ENCODE measurements at regions not wholly inside any gene's neighbourhood (a gene's known extent, or its start where the extent isn't known, plus 50 kb on each side); places are given as distances from the start of the nearest gene placed in this dataset.

DNA sequence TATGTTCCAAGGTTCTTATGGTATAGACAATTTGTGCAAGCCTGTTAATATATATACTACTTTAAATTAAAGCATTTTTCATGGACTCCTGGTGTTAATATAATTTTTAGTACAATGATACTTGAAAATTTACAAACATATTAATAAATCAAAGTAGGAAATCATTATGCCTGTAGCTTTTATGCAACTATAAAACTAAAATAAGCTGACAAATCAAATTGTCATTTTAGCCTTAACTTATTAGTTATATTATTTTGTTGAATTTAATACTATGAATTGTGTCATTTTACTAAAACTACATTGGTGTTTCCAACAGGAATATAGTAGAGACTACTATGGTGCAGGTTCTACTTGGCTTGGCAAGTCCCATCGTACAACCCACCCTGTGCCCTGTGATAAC lies 96.0 kb downstream of the MED10 start:
- Histone ChIP-seq H3K27ac (no peak overlapping the region), H3K9me3 (no peaks in the 10 kb centered on the region), H3K4me3 (no peak overlapping the region), H3K27me3 (no peaks in the 10 kb centered on the region), H3K4me1 (no peaks in the 10 kb centered on the region), H3K36me3 (no peaks in the 10 kb centered on the region)
- TF ChIP-seq, protein P1, sequence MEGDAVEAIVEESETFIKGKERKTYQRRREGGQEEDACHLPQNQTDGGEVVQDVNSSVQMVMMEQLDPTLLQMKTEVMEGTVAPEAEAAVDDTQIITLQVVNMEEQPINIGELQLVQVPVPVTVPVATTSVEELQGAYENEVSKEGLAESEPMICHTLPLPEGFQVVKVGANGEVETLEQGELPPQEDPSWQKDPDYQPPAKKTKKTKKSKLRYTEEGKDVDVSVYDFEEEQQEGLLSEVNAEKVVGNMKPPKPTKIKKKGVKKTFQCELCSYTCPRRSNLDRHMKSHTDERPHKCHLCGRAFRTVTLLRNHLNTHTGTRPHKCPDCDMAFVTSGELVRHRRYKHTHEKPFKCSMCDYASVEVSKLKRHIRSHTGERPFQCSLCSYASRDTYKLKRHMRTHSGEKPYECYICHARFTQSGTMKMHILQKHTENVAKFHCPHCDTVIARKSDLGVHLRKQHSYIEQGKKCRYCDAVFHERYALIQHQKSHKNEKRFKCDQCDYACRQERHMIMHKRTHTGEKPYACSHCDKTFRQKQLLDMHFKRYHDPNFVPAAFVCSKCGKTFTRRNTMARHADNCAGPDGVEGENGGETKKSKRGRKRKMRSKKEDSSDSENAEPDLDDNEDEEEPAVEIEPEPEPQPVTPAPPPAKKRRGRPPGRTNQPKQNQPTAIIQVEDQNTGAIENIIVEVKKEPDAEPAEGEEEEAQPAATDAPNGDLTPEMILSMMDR (IDR thresholded peaks at IDR 0.05) = no peak
- no peak for DNase-seq (ENCODE audit: low spot score)

DNA sequence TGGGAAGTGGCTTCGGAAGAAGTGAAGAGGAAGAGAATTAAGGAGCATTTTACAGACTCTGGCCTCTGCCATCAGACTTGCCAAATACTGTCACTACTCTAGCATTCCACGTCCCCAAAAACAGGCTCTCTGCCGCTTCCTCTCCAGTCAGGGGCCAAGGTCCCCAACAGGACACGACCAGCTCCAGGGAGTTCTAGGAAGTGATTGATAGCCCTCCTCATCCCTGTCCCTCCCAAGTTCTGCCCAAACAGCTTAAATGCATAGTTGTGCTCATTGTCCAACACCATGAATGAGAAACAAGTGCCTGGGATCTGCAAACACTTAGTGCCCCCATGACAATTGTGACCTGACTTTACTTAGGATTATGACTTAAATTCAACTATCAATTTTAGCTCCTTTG lies 96.5 kb downstream of the MED10 start:
- no peak overlapping the region for H3K27ac ChIP-seq
- H3K36me3 ChIP-seq = no peaks in the 10 kb centered on the region
- H3K27me3 ChIP-seq = no peaks in the 10 kb centered on the region
- DNase-seq (ENCODE audit: low spot score) = no peak
- peak overlapping the region in 1 of 2 donors; percentile 6 for H3K4me3 ChIP-seq
- TF ChIP-seq, protein P1 (IDR thresholded peaks at IDR 0.05) = no peak
- H3K4me1 ChIP-seq = no peaks in the 10 kb centered on the region
- no peaks in the 10 kb centered on the region for H3K9me3 ChIP-seq

DNA sequence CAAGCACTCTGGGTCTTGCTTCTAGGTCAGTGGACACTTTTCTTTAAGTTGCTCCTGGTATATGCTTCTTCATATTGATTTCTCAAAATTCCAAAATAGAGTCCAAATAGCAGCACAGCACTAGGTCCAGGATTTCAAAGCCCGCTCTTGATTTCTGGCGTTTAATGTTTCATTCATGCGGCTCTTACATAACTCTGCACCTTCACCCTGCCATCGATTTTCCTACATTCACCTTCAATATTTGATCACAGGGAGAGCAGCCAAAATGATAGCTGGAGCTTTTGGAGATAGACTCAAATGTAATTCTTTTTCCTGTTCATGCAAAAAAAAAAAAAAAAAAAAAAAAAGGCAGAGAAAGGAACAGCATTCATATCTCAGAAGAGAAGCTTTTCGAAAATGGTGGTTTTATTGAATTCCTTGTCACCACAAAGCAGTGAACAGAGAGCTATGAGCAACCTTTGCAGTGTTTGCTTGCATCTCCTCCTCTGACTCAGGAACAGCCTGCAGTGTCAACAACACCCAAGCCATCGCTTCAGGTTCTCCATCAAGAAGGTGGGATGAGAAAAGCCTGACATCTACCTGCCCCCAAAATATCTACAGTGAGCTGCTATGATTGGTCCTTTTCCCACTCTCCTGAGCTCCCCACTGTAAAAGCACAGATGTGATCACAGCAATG lies 97.8 kb downstream of the MED10 start:
- H3K4me1 ChIP-seq = no peaks in the 10 kb centered on the region
- no peak for DNase-seq (ENCODE audit: low spot score)

DNA sequence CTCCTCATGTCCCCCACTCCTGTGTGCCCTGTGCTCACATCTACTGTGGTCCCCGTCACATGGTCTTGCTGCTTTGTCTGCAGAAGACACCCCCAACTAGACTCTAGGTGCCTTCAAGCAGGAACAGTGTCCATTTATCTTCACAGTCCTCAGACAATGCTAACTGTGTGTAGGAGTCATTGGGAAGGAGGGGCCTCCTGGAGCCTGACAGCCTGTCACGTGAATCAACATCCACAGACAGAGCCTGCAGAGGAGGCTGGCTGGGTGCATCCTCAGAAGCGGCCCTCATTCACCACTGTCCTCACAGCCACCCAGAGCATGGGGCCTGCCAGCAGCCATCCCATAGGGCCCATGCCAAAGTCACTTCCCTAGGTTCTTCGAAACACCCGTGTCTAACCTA lies 98.7 kb downstream of the MED10 start:
- DNase-seq (ENCODE audit: low spot score) = no peak

More for the DNA sequence above, 97.8 kb downstream of the MED10 start:
- Histone ChIP-seq H3K4me3 (no peak overlapping the region), H3K27ac (no peak overlapping the region), H3K9me3 (no peaks in the 10 kb centered on the region), H3K27me3 (no peaks in the 10 kb centered on the region), H3K36me3 (no peaks in the 10 kb centered on the region)
- TF ChIP-seq, protein P1 (IDR thresholded peaks at IDR 0.05) = no peak

DNA sequence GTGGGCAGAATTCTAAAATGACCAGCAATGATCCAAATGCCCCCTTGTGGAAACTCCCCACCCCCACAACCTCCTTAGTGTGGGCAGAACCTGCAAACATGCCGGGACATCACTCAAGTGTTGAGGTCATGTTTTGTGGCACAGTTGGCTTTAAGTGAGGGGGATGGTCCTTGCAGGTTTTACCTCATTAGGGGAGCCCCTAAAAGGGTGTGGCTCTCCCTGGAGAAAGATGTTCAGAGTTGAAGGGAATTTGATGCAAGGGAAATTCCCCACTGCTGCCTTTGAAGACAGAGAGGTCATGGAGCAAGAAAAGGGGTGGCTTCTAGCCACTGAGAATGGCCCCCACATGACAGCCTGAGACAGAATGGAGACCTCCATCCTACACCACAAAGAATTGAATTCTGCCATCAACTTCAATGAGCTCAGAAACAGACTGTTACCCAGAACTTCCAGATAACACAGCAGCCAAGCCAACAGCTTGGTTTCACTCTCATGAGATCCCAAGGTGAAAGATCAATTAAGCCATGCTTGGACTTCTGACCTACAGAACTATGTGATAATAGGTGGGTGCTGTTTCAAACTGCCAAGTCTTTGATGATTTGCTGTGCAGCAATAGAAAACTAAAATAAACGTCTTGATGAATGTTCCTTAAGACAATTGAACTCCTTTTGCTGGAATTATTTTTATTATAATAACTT lies 103.4 kb downstream of the MED10 start:
- H3K4me1 ChIP-seq = no peaks in the 10 kb centered on the region
- no peaks in the 10 kb centered on the region for H3K36me3 ChIP-seq
- H3K27me3 ChIP-seq = no peaks in the 10 kb centered on the region
- no peak overlapping the region for H3K4me3 ChIP-seq
- no peaks in the 10 kb centered on the region for H3K9me3 ChIP-seq
- no peak overlapping the region for H3K27ac ChIP-seq
- TF ChIP-seq, protein P1 (IDR thresholded peaks at IDR 0.05) = no peak
- DNase-seq (ENCODE audit: low spot score) = no peak

More for the DNA sequence above, 98.7 kb downstream of the MED10 start:
- Histone ChIP-seq H3K9me3 (no peaks in the 10 kb centered on the region), H3K27me3 (no peaks in the 10 kb centered on the region), H3K4me1 (no peaks in the 10 kb centered on the region), H3K27ac (no peak overlapping the region), H3K36me3 (no peaks in the 10 kb centered on the region), H3K4me3 (no peak overlapping the region)
- TF ChIP-seq, protein P1 (IDR thresholded peaks at IDR 0.05) = no peak

Data from right atrium auricular region (tissue), 2 donors.